ENCODE measurements at regions not wholly inside any gene's neighbourhood (a gene's known extent, or its start where the extent isn't known, plus 50 kb on each side); places are given as distances from the start of the nearest gene placed in this dataset.

DNA sequence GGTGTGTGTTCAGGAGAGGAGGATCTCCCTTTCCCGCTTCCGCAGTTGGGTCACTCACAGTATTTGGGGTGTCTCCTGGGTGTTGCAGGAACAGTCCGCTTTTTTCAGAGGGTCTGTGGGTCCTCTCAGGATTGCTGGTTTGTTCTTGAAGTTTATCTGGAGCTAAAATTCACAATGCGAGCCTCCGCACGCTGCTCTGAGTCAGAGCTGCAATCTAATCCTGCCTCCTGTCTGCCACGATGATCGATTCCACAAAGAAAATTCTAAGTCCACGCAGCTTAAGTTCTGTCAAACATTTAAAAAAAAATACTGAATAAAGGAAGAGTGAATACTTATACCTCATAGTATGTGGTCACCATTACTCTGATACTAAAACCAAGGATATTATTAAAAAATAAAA, 76.5 kb downstream of the RAD51AP2 start:
- TF ChIP-seq, protein P1, sequence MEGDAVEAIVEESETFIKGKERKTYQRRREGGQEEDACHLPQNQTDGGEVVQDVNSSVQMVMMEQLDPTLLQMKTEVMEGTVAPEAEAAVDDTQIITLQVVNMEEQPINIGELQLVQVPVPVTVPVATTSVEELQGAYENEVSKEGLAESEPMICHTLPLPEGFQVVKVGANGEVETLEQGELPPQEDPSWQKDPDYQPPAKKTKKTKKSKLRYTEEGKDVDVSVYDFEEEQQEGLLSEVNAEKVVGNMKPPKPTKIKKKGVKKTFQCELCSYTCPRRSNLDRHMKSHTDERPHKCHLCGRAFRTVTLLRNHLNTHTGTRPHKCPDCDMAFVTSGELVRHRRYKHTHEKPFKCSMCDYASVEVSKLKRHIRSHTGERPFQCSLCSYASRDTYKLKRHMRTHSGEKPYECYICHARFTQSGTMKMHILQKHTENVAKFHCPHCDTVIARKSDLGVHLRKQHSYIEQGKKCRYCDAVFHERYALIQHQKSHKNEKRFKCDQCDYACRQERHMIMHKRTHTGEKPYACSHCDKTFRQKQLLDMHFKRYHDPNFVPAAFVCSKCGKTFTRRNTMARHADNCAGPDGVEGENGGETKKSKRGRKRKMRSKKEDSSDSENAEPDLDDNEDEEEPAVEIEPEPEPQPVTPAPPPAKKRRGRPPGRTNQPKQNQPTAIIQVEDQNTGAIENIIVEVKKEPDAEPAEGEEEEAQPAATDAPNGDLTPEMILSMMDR (IDR thresholded peaks at IDR 0.05): no peak
- no peak for TF ChIP-seq POLR2A (IDR thresholded peaks at IDR 0.05)
